HL-60 (cell line): ENCODE measurements at regions not wholly inside any gene's neighbourhood (a gene's known extent, or its start where the extent isn't known, plus 50 kb on each side); places are given as distances from the start of the nearest gene placed in this dataset.

Experiments
- CTCF ChIP-seq: IDR thresholded peaks from one replicate; pipeline ENCODE4 v1.5.1; 2011; ENCODE audit warnings: low read length, control low read depth, inconsistent platforms; ENCODE audit not compliant: insufficient read depth
- GABPA ChIP-seq: IDR thresholded peaks from 2 replicates; pipeline ENCODE4 v1.6.1; 2012; ENCODE audit warnings: low read depth
- POLR2AphosphoS5 ChIP-seq: IDR thresholded peaks from 2 replicates; pipeline ENCODE4 v1.6.1; 2012; ENCODE audit warnings: low read depth
- REST ChIP-seq: IDR thresholded peaks from 2 replicates; pipeline ENCODE4 v1.6.1; 2012; ENCODE audit warnings: low read depth; ENCODE audit not compliant: insufficient replicate concordance

DNA sequence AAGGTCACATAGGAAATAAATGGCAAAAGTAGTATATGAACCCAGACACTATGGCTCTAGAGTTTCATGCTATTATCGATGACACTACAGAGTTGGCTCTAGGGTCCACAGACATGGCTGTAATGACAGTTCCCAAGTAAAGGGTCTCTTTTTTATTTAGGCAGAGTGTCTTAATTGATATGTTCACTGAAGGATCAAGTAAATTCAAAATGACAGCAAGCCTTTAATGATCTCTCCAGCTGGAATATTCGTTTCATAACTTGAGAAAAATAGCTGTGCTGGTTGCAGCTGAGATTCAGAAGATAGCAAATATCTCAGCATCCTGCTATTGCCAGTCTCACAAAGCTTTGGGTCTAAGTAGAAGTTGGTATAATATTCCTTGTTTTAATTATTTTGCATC is 333.6 kb upstream of the MAGI2 start:
- TF ChIP-seq CTCF, result no peak
- TF ChIP-seq REST, result no peak
- no peak for TF ChIP-seq POLR2AphosphoS5
- TF ChIP-seq GABPA, result no peak
